ENCODE measurements at regions not wholly inside any gene's neighbourhood (a gene's known extent, or its start where the extent isn't known, plus 50 kb on each side); places are given as distances from the start of the nearest gene placed in this dataset.
A peak's percentile ranks its signal among the peaks of the same experiment; 100 is the strongest.

GRCh38 chr7:42694894-42695507, 216.9 kb downstream of the C7orf25 start:
- DNase-seq (ENCODE audit: unreplicated experiment): no peak
- TF ChIP-seq CTCF (IDR thresholded peaks at IDR 0.05; ENCODE audit: unreplicated experiment): no peak
- no TSS peak for BruUV-seq (replicated peaks)
- peaks cover 4% of the 10 kb centered on the region for H3K36me3 Mint-ChIP-seq (ENCODE audit: insufficient read depth, unreplicated experiment)
- ChIA-PET CTCF (interaction anchor here (0.6 to 7.1 kb wide), 3 partner anchors 42 to 753 kb away, joined by 3 to 87 read pairs (median 4); no protein-coding TSS in a partner anchor), POLR2A (interaction anchor here (0.6 to 0.8 kb wide), 2 partner anchors 155 to 534 kb away, joined by 5 read pairs; no protein-coding TSS in a partner anchor)
- intact Hi-C loops (cut with micrococcal nuclease): loop anchor here (5.0 kb wide), 2 partner anchors 463 to 568 kb away; no protein-coding TSS in a partner anchor
- H3K9me3 Mint-ChIP-seq (ENCODE audit: unreplicated experiment): peaks cover 2% of the 10 kb centered on the region
- H3K4me3 Mint-ChIP-seq (ENCODE audit: unreplicated experiment): no peak overlapping the region
- no peaks in the 10 kb centered on the region for H3K4me1 Mint-ChIP-seq (ENCODE audit: insufficient read depth, unreplicated experiment)
- H3K27me3 Mint-ChIP-seq (ENCODE audit: insufficient read depth, unreplicated experiment): no peaks in the 10 kb centered on the region
- H3K27ac Mint-ChIP-seq (ENCODE audit: low read depth, unreplicated experiment): no peak overlapping the region

GRCh38 chr7:42693722-42694121, 218.1 kb downstream of the C7orf25 start:
- DNase-seq (ENCODE audit: unreplicated experiment): no peak
- H3K4me3 Mint-ChIP-seq (ENCODE audit: unreplicated experiment): no peak overlapping the region
- POLR2A ChIA-PET: no interaction called here
- no peak overlapping the region for H3K27ac Mint-ChIP-seq (ENCODE audit: low read depth, unreplicated experiment)
- no peaks in the 10 kb centered on the region for H3K4me1 Mint-ChIP-seq (ENCODE audit: insufficient read depth, unreplicated experiment)
- no peak for TF ChIP-seq CTCF (IDR thresholded peaks at IDR 0.05; ENCODE audit: unreplicated experiment)
- intact Hi-C loops (cut with micrococcal nuclease): loop anchor here (5.0 kb wide), 2 partner anchors 461 to 566 kb away; no protein-coding TSS in a partner anchor
- no TSS peak for BruUV-seq (replicated peaks)
- peaks cover 4% of the 10 kb centered on the region for H3K36me3 Mint-ChIP-seq (ENCODE audit: insufficient read depth, unreplicated experiment)
- no peaks in the 10 kb centered on the region for H3K27me3 Mint-ChIP-seq (ENCODE audit: insufficient read depth, unreplicated experiment)
- CTCF ChIA-PET: interaction anchor here (0.6 to 7.1 kb wide), 7 partner anchors 11 to 752 kb away, joined by 3 to 87 read pairs (median 4); no protein-coding TSS in a partner anchor
- H3K9me3 Mint-ChIP-seq (ENCODE audit: unreplicated experiment): peaks cover 6% of the 10 kb centered on the region

GRCh38 chr7:42692621-42693020, 219.2 kb downstream of the C7orf25 start:
- intact Hi-C loops (cut with micrococcal nuclease): loop anchor here (5.0 kb wide), 2 partner anchors 460 to 565 kb away; no protein-coding TSS in a partner anchor
- no peak for DNase-seq (ENCODE audit: unreplicated experiment)
- Mint-ChIP-seq H3K36me3 (ENCODE audit: insufficient read depth, unreplicated experiment) (peaks cover 4% of the 10 kb centered on the region), H3K4me3 (ENCODE audit: unreplicated experiment) (no peak overlapping the region), H3K9me3 (ENCODE audit: unreplicated experiment) (peaks cover 6% of the 10 kb centered on the region), H3K27ac (ENCODE audit: low read depth, unreplicated experiment) (no peak overlapping the region), H3K27me3 (ENCODE audit: insufficient read depth, unreplicated experiment) (no peaks in the 10 kb centered on the region), H3K4me1 (ENCODE audit: insufficient read depth, unreplicated experiment) (no peaks in the 10 kb centered on the region)
- TF ChIP-seq CTCF (IDR thresholded peaks at IDR 0.05; ENCODE audit: unreplicated experiment): no peak
- ChIA-PET POLR2A (interaction anchor here (0.6 to 0.7 kb wide), 2 partner anchors 487 to 752 kb away, joined by 3 read pairs; no protein-coding TSS in a partner anchor), CTCF (interaction anchor here (0.6 to 7.1 kb wide), 19 partner anchors 8 to 1031 kb away, joined by 3 to 87 read pairs (median 3); no protein-coding TSS in a partner anchor)
- no TSS peak for BruUV-seq (replicated peaks)

GRCh38 chr7:42690794-42691639, 220.9 kb downstream of the C7orf25 start:
- peak; percentile 71 for TF ChIP-seq CTCF (IDR thresholded peaks at IDR 0.05; ENCODE audit: unreplicated experiment)
- DNase-seq (ENCODE audit: unreplicated experiment): peak; percentile 76
- H3K27ac Mint-ChIP-seq (ENCODE audit: low read depth, unreplicated experiment): peak overlapping the region; percentile 19
- ChIA-PET CTCF (interaction anchor here (0.6 to 7.1 kb wide), 41 partner anchors 10 to 945 kb away, joined by 3 to 87 read pairs (median 3); no protein-coding TSS in a partner anchor), POLR2A (interaction anchor here (0.6 to 1.8 kb wide), 9 partner anchors 9 to 715 kb away, joined by 3 to 10 read pairs (median 3); partner anchors contain the start of gene GLI3)
- no peaks in the 10 kb centered on the region for H3K27me3 Mint-ChIP-seq (ENCODE audit: insufficient read depth, unreplicated experiment)
- no TSS peak for BruUV-seq (replicated peaks)
- peaks cover 10% of the 10 kb centered on the region for H3K9me3 Mint-ChIP-seq (ENCODE audit: unreplicated experiment)
- no peaks in the 10 kb centered on the region for H3K4me1 Mint-ChIP-seq (ENCODE audit: insufficient read depth, unreplicated experiment)
- intact Hi-C loops (cut with micrococcal nuclease): loop anchor here (1.0 to 5.0 kb wide), 6 partner anchors 117 to 748 kb away; no protein-coding TSS in a partner anchor
- peaks cover 4% of the 10 kb centered on the region for H3K36me3 Mint-ChIP-seq (ENCODE audit: insufficient read depth, unreplicated experiment)
- no peak overlapping the region for H3K4me3 Mint-ChIP-seq (ENCODE audit: unreplicated experiment)
